HTR-8/SVneo (cell line): ENCODE measurements at regions not wholly inside any gene's neighbourhood (a gene's known extent, or its start where the extent isn't known, plus 50 kb on each side); places are given as distances from the start of the nearest gene placed in this dataset.
A peak's percentile ranks its signal among the peaks of the same experiment; 100 is the strongest.
"Not testable (repeated sequence)": the region's sequence is repeated elsewhere in the genome, so short reads cannot be mapped to it uniquely, and the experiment has no call there.

Source experiments
- DNase-seq: peaks from one replicate; pipeline ENCODE4 v3.0.0; 2011; ENCODE audit warnings: low spot score, mixed read lengths; ENCODE audit not compliant: insufficient read length
- FAIRE-seq: peaks from 2 replicates; lab custom pipeline; 2011; peaks lifted over from hg19 to GRCh38; lab: Jason Lieb, UNC

- DNase-seq = no peak
- FAIRE-seq = no peak
Measured at GRCh38 chr10:117460846-117461765, 81.4 kb upstream of the EMX2 start.

- FAIRE-seq (no peak), DNase-seq (no peak)
Measured at GRCh38 chr10:117458571-117458970, 83.3 kb upstream of the PDZD8 start.

GRCh38 chr10:117457932-117458331 is 82.7 kb upstream of the PDZD8 start:
- FAIRE-seq (no peak), DNase-seq (no peak)

GRCh38 chr10:117457071-117457810 is 82.0 kb upstream of the PDZD8 start:
- FAIRE-seq (no peak), DNase-seq (no peak)

- FAIRE-seq (no peak), DNase-seq (no peak)
Measured at GRCh38 chr10:117455346-117455745, 80.1 kb upstream of the PDZD8 start.

- DNase-seq = no peak
Measured at GRCh38 chr10:117454502-117454901, 79.3 kb upstream of the PDZD8 start.

GRCh38 chr10:117453484-117453883 is 78.2 kb upstream of the PDZD8 start:
- not testable (repeated sequence) for DNase-seq, FAIRE-seq

More at GRCh38 chr10:117454502-117454901, 79.3 kb upstream of the PDZD8 start:
- no peak for FAIRE-seq

- DNase-seq (no peak), FAIRE-seq (no peak)
Measured at GRCh38 chr10:117450940-117451339, 75.7 kb upstream of the PDZD8 start.

GRCh38 chr10:117449636-117450035 is 74.4 kb upstream of the PDZD8 start:
- FAIRE-seq (no peak), DNase-seq (no peak)

GRCh38 chr10:117448802-117449201 is 73.6 kb upstream of the PDZD8 start:
- DNase-seq = no peak
- no peak for FAIRE-seq

GRCh38 chr10:117445992-117446391 is 70.8 kb upstream of the PDZD8 start:
- DNase-seq (no peak), FAIRE-seq (no peak)

- DNase-seq = no peak
- no peak for FAIRE-seq
Measured at GRCh38 chr10:117444497-117445040, 69.3 kb upstream of the PDZD8 start.

GRCh38 chr10:117443686-117444041 is 68.4 kb upstream of the PDZD8 start:
- DNase-seq (no peak), FAIRE-seq (no peak)

GRCh38 chr10:117442944-117443685 is 67.9 kb upstream of the PDZD8 start:
- DNase-seq (peak; percentile 62), FAIRE-seq (peak; percentile 16)

GRCh38 chr10:117442521-117442920 is 67.3 kb upstream of the PDZD8 start:
- FAIRE-seq (no peak), DNase-seq (no peak)

GRCh38 chr10:117441812-117442443 is 66.7 kb upstream of the PDZD8 start:
- FAIRE-seq (no peak), DNase-seq (peak; percentile 44)

- no peak for DNase-seq
- FAIRE-seq = no peak
Measured at GRCh38 chr10:117441361-117441760, 66.1 kb upstream of the PDZD8 start.

GRCh38 chr10:117439243-117439912 is 64.1 kb upstream of the PDZD8 start:
- FAIRE-seq (no peak), DNase-seq (no peak)

GRCh38 chr10:117432866-117433265 is 57.6 kb upstream of the PDZD8 start:
- FAIRE-seq = no peak
- DNase-seq = no peak
